22Rv1 (cell line): ENCODE measurements at regions not wholly inside any gene's neighbourhood (a gene's known extent, or its start where the extent isn't known, plus 50 kb on each side); places are given as distances from the start of the nearest gene placed in this dataset.
"Not testable (repeated sequence)": the region's sequence is repeated elsewhere in the genome, so short reads cannot be mapped to it uniquely, and the experiment has no call there.

Source experiments
- H3K27ac ChIP-seq: fragments of 450-650 bp; 2 replicates; pipeline ENCODE4 v1.5.1; 2017
- CTCF ChIP-seq: fragments of 450-650 bp; IDR thresholded peaks from 2 replicates; pipeline ENCODE4 v1.5.1; 2017; ENCODE audit warnings: mild to moderate bottlenecking
- ZFX ChIP-seq: fragments of 450-650 bp; IDR thresholded peaks from 2 replicates; pipeline ENCODE4 v1.6.1; 2017; ENCODE audit warnings: antibody characterized with exemption, borderline replicate concordance

- H3K27ac ChIP-seq, result no peak overlapping the region
- TF ChIP-seq CTCF, result no peak
- no peak for TF ChIP-seq ZFX
These were observed 326.4 kb downstream of the DCHS2 start for GRCh38 chr4:154164931-154165839.

- TF ChIP-seq CTCF (no peak), ZFX (no peak)
- no peak overlapping the region for H3K27ac ChIP-seq
These were observed 330.9 kb downstream of the DCHS2 start for GRCh38 chr4:154160519-154161301.

- TF ChIP-seq CTCF (no peak), ZFX (no peak)
- H3K27ac ChIP-seq, result no peak overlapping the region
These were observed 333.0 kb downstream of the DCHS2 start for GRCh38 chr4:154158361-154159155.

GRCh38 chr4:154152546-154152945 lies 339.1 kb downstream of the DCHS2 start:
- TF ChIP-seq CTCF (no peak), ZFX (no peak)
- H3K27ac ChIP-seq, result no peak overlapping the region

GRCh38 chr4:154149236-154149635 lies 342.4 kb downstream of the DCHS2 start:
- H3K27ac ChIP-seq, result not testable (repeated sequence)

GRCh38 chr4:154143720-154144119 lies 347.9 kb downstream of the DCHS2 start:
- TF ChIP-seq CTCF (no peak), ZFX (no peak)
- H3K27ac ChIP-seq, result no peak overlapping the region

- H3K27ac ChIP-seq, result no peak overlapping the region
- TF ChIP-seq CTCF, result no peak
These were observed 348.9 kb downstream of the DCHS2 start for GRCh38 chr4:154142664-154143063.
